ENCODE measurements at regions not wholly inside any gene's neighbourhood (a gene's known extent, or its start where the extent isn't known, plus 50 kb on each side); places are given as distances from the start of the nearest gene placed in this dataset.

- Histone ChIP-seq H3K36me3 (no peaks in the 10 kb centered on the region), H3K9me3 (replicated peaks) (no peaks in the 10 kb centered on the region), H3K4me3 (no peak overlapping the region), H3K27me3 (ENCODE audit: low read depth) (no peaks in the 10 kb centered on the region), H3K4me1 (no peaks in the 10 kb centered on the region), H3K27ac (replicated peaks) (no peak overlapping the region)
- no peak for TF ChIP-seq CTCF (IDR thresholded peaks at IDR 0.05; ENCODE audit: borderline replicate concordance)
- intact Hi-C loops (cut with micrococcal nuclease) = no loop called here
- DNase-seq = no peak
Measured at GRCh38 chr13:67299751-67300150, 69.6 kb upstream of the PCDH9 start.

- DNase-seq = no peak
- Histone ChIP-seq H3K36me3 (no peaks in the 10 kb centered on the region), H3K9me3 (replicated peaks) (no peaks in the 10 kb centered on the region), H3K27me3 (ENCODE audit: low read depth) (no peaks in the 10 kb centered on the region), H3K4me3 (no peak overlapping the region), H3K27ac (replicated peaks) (no peak overlapping the region), H3K4me1 (no peaks in the 10 kb centered on the region)
- no peak for TF ChIP-seq CTCF (IDR thresholded peaks at IDR 0.05; ENCODE audit: borderline replicate concordance)
- intact Hi-C loops (cut with micrococcal nuclease) = no loop called here
Measured at GRCh38 chr13:67299072-67299635, 69.0 kb upstream of the PCDH9 start.

- Histone ChIP-seq H3K27ac (replicated peaks) (no peak overlapping the region), H3K9me3 (replicated peaks) (no peaks in the 10 kb centered on the region), H3K4me3 (no peak overlapping the region), H3K27me3 (ENCODE audit: low read depth) (no peaks in the 10 kb centered on the region), H3K36me3 (no peaks in the 10 kb centered on the region), H3K4me1 (no peaks in the 10 kb centered on the region)
- no peak for DNase-seq
- no peak for TF ChIP-seq CTCF (IDR thresholded peaks at IDR 0.05; ENCODE audit: borderline replicate concordance)
- intact Hi-C loops (cut with micrococcal nuclease) = no loop called here
Measured at GRCh38 chr13:67298297-67298696, 68.2 kb upstream of the PCDH9 start.

GRCh38 chr13:67296511-67296910, 66.4 kb upstream of the PCDH9 start:
- intact Hi-C loops (cut with micrococcal nuclease) = no loop called here
- no peak overlapping the region for H3K4me3 ChIP-seq
- H3K4me1 ChIP-seq = no peaks in the 10 kb centered on the region
- H3K9me3 ChIP-seq (replicated peaks) = no peaks in the 10 kb centered on the region
- no peak for TF ChIP-seq CTCF (IDR thresholded peaks at IDR 0.05; ENCODE audit: borderline replicate concordance)
- H3K27me3 ChIP-seq (ENCODE audit: low read depth) = no peaks in the 10 kb centered on the region
- H3K27ac ChIP-seq (replicated peaks) = no peak overlapping the region
- no peak for DNase-seq
- no peaks in the 10 kb centered on the region for H3K36me3 ChIP-seq

- H3K4me3 ChIP-seq = no peak overlapping the region
- no peaks in the 10 kb centered on the region for H3K27me3 ChIP-seq (ENCODE audit: low read depth)
- H3K9me3 ChIP-seq (replicated peaks) = no peaks in the 10 kb centered on the region
- H3K4me1 ChIP-seq = no peaks in the 10 kb centered on the region
- no peak for DNase-seq
- H3K27ac ChIP-seq (replicated peaks) = no peak overlapping the region
- no peak for TF ChIP-seq CTCF (IDR thresholded peaks at IDR 0.05; ENCODE audit: borderline replicate concordance)
- intact Hi-C loops (cut with micrococcal nuclease) = no loop called here
- H3K36me3 ChIP-seq = no peaks in the 10 kb centered on the region
Measured at GRCh38 chr13:67292886-67293285, 62.8 kb upstream of the PCDH9 start.
